CD4-positive, alpha-beta T cell treated with Interleukin-6 for 4 hours (primary cell): ENCODE measurements at regions not wholly inside any gene's neighbourhood (a gene's known extent, or its start where the extent isn't known, plus 50 kb on each side); places are given as distances from the start of the nearest gene placed in this dataset.
"Not testable (repeated sequence)": the region's sequence is repeated elsewhere in the genome, so short reads cannot be mapped to it uniquely, and the experiment has no call there.

Experiments used
- DNase-seq: peaks from one replicate; pipeline ENCODE4 v3.0.0-alpha.2; 2020; ENCODE audit warnings: mixed read lengths

DNA sequence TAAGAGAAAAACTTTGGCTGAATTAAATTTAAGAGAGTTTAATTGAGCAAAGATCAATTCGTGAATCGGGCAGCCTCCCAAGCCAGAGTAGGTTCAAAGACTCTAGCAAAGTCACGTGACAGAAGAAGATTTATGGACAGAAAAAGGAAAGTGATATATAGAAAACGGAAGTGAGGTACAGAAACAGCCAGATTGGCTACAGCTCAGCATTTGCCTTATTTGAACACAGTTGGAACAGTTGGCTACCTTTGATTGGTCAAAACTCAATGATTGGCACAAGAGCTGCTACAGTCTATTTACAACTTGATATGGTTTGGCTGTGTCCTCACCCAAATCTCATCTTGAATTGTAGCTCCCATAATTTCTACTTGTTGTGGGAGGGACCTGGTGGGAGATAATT is 102.6 kb downstream of the PLG start:
- DNase-seq: no peak

DNA sequence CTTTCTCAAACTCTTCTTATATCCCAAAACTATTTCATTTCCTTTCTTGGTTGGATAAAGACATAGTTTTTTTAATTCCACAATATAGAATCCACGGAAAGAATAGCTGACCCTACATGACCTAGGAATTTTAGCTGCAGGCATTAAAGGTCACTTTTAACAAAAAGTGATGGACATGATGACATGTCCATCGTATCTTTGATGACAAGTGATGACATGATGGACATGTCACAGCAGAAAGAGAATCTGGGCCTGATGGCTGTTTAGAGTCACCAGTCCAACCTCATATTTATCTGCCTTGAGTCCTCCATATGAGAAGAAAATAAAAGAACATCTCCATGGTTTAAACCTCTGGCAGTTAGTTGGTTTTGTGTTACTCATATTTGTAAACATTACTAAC is 106.2 kb downstream of the PLG start:
- DNase-seq: no peak

DNA sequence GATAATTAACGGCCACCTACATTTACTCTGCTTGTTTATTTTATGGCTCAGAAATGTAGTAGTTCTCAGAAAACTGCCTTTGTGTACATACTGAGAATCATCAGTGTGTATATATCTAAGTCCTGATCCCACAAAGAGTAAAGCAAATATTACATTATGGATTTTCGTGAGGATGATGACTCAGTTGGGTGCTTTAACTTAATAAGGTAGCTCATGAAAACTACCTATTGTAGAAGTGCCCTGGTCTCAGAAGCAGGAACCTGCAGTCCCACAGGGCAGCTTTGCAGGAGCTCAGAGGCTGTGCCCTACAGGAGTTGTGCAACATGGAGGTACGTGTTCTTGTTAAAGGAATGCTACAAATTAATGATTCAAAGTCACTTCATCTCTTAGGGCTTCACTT is 108.2 kb downstream of the PLG start:
- DNase-seq: no peak

DNA sequence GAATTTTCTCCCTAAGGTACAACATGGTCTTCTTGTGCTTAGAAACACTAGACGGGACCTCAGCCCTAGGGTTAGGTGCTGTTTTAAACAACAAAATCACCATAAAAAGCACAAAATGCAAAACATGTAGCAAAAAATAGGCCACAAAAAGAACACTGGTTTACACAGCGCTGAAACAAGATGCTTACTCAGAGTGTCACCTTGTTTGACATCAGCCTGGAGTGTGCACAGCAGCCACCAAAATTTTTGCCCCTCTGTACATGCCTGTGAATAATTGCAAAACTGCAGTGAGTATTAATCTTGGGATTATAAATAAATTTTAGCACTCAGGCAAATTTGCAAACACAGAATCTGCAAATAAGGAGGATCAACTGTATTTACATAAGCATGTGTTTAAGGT is 110.1 kb downstream of the PLG start:
- no peak for DNase-seq

DNA sequence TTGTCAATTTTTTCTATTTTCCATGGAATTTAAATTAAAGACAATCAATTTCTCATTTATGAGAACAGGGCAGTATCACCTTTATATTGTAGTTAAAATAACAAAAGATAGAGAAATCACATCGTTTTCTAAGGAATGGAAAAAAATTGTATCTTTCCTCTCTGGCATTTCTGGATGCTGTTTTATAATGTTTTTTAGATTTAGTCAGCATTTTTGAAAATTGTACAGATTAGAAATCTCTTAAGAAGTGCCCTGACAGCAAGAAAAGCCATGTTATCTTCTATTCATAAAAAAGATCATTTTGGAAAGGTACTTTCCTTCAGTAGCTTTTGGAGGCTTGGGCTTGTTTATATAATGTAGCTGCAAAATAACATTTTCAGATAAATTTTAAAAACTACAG is 116.9 kb downstream of the PLG start:
- no peak for DNase-seq

DNA sequence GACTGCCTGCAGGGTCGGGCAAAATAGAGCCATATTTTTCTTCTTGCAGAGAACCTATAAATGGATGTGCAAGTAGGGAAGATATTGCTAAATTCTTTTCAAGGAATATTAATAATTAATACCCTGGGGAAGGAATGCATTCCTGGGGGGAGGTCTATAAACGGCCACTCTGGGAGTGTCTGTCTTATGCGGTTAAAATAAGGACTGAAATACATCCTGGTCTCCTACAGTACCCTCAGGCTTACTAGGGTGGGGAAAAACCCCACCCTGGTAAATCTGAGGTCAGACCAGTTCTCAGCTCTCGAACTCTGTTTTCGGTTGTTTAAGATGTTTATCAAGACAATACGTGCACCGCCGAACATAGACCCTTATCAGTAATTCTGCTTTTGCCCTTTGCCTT is 118.6 kb downstream of the PLG start:
- not testable (repeated sequence) for DNase-seq

DNA sequence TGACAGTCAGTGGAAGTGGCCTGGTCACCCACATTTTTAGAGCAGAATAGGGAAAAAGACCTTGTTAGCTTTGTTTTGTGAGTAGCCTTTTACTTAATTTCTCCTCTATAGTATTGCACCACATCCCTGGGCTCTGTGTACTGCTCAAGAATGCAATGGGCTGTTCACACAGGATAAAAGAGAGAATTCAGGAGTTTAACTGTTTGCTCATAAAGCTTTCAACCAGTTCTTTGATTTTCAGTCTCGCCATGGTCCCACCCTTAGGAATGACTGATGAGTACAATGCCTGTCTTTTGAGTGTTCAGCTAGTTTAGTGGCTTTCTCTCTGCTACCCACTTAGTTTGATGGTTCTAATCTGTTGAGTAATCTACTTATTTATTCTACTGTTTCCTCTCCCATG is 129.7 kb downstream of the PLG start:
- no peak for DNase-seq

DNA sequence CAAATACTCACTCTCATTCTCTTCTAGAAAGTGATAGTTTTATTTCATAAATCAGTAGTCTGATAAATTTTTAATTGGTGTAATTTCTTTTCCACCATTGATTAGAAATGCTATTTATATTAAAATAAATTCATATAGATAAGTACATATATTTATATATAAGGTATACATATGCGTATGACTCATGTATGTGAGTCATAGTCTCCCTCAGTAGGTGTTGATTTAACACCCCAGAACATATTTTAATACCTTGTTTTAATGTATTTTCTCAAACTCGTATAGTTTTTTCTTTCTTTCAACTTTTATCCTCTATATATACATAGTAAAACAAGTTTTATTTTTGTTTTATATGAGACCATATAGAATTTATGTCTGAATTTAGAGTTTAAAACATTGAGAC is 130.4 kb downstream of the PLG start:
- DNase-seq: no peak

DNA sequence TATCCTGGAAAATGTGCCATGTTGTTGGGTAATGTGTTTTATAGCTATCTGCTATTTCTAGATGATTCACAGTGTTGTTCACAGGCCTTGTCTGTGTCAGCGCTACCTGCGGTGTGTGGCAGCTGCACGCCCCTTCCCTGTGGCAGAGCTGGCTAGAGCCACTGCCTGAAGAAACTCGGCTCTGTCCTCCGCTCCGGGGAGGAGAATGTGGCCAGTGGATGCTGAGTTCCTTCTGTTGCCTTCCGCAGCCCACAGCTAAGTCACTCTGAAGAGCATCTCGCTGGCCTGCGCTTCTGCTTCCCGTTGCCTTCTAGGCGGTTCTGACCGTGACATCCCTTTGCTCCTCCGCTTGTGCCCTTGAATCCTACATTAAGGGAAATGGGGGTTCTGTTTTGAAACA is 135.1 kb downstream of the PLG start:
- no peak for DNase-seq

DNA sequence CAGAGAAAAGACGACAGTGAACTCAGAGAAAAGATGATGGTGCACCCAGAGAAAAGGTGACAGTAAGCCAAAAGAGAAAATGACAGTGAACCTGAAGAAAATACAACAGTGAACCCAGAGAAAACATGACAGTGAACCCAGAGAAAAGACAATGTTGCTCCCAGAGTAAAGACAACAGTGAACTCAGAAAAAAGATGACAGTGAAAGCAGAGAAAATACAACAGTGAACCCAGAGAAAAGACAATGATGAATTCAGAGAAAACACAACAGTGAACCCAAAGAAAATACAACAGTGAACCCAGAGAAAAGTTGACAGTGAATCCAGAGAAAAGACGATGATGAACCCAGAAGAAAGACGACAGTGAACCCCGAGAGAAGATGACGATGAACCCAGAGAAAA is 140.5 kb upstream of the MAP3K4 start:
- DNase-seq: no peak

DNA sequence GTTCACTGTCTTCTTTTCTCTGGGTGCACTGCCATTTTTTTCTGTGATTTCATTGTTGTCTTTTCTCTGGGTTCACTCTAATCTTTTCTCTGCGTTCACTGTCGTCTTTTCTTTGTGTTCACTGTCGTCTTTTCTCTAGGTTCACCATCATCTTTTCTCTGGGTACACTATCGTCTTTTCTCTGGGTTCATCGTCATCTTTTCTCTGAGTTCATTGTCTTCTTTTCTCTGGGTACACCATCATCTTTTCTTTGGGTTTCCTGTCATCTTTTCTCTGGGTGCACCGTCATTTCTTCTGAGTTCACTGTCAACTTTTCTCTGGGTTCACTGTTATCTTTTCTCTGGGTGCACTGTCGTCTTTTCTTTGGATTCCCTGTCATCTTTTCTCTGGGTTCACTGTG is 137.6 kb upstream of the MAP3K4 start:
- no peak for DNase-seq

DNA sequence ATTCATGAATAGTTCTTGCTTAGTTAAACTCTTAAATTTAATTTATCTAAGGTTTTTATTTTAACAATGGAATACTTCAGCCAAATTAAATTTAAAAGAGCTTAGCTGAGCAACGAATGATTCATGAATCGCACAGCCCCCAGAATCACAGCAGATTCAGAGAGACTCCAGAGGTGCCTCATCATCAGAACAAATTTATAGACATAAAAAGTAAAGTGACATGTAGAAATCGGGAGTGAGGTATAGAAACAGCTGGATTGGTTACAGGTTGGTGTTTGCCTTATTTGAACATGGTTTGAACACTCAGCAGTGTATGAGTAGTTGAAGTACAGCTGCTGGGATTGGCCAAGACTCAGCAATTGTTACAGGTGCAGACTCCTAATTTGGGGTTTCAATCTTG is 132.7 kb upstream of the MAP3K4 start:
- no peak for DNase-seq

DNA sequence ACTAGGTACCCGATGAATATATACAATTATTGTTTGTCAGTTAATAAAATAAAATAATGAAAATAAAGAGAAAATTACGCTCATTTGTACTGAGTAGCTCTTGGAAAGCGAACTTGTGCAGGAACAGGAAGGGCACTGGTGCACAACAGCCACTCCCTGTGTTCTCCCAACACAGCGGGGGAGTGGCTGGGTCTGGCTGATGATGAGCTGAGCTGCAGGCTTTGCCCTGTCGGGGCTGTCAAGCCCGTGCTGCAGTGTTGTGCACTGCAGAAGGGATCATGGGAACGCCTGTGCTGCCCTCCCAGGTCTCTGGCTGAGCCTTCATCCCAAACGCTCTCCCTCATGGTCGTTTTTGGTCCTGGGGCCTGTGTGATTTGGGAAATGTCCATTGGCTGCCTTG is 131.7 kb upstream of the MAP3K4 start:
- DNase-seq: no peak

DNA sequence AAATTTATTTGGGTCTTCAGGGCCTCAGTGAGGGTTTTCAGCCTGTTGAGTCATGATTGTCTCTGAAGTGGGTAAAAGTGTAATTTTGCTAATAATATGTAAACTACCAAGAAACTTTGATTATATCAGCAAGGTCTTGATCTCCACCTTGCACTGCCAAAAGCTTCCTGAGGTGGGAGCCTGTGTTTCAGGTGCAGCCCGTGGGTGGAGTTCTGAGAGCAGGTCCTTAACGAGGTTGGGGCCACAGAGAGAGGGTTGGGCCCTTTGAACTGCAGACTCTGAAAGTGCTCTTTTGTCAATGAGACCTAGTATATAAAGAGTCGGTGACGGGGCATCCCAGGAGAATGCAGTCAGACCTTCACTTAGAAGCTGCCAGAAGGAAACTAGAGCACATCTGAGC is 129.7 kb upstream of the MAP3K4 start:
- no peak for DNase-seq

DNA sequence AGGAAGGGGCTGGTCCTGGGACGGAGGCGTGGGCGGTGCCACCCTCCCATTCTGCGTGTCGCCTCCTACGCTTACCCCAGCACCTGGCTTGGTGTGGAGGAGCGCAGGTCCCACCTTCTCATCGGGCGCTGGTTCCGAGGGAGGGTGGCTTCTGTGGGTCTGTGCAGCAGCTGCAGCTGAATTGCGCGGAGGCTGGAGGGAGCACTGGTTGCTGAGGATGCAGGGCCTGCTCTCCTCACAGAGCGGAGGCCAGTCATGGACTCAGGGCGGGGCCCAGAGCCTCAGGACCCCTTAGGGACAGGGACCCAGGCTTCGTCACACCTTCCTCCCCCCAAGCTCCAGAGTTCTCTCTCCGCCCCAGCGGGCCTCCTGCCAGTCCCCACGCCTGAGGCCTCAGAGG is 127.8 kb upstream of the MAP3K4 start:
- no peak for DNase-seq

DNA sequence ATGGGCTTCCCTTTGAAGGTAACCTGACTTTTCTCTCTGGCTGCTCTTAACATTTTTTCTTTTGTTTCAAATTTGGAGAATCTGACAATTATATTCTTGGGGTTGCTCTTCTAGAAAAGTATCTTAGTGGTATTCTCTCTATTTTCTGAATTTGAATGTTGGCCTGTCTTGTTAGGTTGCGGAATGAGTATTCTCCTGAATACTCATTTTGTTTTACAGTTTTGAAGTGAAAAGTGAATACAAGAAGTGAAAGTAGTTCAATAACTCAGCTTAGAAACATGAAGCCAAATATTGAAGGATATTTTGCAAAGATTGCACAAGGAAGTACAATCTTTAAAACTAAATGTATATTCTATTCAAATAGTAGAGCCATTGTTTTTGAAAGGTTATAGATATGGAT is 120.2 kb upstream of the MAP3K4 start:
- DNase-seq: no peak

DNA sequence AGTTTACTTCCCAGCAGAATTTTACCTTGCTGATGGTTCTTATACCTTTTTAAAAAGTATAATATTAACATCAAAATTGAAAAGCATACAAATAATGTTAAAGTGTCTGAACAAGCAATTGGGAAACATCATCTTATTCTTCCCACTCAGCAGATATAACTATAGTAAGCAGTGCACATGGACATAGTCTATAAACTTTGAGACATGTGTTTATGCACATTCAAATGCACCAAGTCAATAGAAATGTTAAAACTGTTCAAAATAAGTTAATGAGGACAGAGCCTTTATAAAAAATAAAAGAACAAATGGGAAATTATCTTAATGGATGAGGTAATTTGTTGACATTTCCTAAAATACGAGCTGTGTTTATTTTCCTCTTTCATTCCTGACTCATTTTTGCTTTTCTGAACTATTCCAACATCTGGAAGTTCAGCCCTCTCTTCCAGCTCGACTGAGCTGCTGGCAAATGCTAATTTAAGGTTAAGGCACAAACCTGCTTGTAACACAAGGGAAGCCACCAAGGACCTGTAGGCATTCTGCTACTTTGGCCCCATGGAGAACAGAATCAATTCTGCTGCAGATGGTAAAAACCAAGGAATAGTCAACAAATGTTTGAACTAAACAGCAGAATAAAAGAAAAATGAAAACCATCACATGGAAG is 110.3 kb upstream of the MAP3K4 start:
- DNase-seq: no peak

DNA sequence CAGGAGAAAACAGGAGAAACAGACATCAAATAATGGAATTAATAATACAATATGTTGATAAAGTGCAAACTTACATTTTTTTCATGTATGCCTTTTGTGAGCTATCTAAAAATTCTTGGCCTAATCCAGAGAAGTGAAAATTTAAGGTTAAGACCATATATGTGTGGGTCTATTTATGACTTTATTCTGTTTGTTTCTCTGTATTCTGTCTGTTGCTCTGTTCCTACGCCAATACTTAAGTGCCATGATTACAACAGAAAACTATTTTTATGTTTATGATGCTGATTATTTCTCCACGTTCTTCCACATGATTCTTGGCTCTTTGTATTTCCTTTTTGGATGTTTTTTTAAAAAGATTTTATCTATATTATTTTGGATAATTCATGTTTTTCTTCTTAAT is 109.6 kb upstream of the MAP3K4 start:
- DNase-seq: no peak

DNA sequence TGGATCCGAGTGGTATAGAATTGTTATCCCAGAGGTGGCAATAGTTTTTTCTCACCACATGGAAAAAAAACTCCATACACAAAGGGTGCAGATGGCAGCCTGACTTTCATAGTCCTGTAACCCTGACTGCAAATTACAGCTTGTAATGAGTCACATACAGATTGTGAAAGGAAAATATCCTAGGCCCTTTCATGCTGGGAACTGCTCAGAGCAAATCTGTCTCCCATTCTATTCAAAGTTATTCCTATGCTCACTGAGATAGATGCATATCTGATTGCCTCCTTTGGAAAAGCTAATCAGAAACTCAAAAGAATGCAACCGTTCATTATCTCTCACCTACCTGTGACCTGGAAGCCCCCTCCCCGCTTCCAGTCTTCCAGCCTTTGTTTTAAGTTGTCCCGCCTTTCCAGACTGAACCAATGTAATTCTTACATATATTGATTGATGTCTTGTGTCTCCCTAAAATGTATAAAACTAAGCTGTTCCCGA is 108.7 kb upstream of the MAP3K4 start:
- no peak for DNase-seq

DNA sequence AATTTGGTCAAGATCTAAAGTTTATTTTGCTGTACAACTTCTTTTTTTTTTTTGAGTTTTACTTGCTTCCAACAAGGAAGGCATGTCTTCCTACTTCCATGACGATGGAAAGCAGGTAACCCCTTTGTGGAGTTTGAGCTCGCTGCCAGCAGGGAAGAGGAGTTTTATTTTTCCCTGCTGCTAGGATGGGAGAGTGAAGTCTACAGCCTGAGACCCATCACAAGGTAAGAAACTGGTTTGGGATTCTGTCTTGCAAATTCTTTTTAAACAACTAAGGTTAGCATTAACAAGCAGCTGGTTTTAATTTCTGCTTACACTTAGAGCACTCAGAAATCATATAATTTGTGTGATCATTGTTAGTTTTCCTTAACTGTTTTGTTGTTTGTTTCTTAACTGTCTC is 108.0 kb upstream of the MAP3K4 start:
- no peak for DNase-seq

DNA sequence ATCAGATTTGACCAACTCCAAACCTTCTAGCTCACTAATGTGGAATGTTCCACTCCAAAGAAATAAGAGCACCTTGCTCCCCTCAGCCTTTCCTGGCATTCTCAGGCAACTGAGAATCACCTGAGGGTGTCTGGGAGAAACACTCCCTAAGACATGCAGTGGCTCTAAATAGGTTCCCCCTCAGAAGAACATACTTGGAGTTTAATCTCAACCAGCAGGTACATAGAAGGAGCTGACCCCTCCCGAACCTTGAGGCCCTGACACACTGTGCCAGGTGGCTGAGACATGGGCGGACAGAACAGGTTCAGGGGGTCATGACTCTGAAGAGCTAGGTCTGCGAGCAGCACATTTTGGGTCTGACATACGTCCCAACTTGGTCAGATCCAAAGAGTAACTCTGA is 107.6 kb upstream of the MAP3K4 start:
- DNase-seq: no peak

DNA sequence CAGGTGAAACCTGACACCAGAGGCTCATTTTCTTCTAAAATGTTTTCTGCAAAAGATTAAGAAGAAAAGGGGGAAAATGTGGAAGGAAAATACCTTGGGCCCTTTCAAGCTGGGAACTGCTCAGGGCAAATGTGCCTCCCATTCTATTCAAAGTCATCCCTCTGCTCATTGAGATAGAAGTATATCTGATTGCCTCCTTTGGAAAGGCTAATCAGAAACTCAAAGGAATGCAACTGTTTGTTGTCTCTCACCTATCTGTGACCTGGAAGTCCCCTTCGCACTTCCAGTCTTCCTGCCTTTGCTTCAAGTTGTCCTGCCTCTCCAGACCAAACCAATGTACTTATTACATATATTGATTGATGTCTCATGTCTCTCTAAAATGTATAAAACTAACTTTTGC is 102.4 kb upstream of the MAP3K4 start:
- not testable (repeated sequence) for DNase-seq

DNA sequence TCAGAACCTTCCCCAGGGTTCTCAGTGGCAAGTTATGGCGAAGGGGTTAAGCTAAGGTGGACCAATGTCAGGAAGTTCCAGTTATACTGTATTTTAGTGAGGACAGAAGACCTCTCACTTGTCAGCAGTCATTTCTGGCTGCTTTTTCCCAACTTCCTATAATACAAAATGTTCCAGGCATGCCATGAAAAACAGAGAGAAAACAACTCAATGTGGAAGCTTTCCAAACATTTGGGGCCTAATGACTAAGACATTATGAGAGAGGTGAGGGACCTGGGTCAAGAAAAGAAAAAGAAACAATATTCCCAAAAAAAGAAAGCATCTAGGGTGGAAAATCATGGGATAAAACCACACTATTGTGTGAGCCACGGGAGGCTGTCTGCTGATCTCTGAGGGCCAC is 99.9 kb upstream of the MAP3K4 start:
- DNase-seq: no peak

DNA sequence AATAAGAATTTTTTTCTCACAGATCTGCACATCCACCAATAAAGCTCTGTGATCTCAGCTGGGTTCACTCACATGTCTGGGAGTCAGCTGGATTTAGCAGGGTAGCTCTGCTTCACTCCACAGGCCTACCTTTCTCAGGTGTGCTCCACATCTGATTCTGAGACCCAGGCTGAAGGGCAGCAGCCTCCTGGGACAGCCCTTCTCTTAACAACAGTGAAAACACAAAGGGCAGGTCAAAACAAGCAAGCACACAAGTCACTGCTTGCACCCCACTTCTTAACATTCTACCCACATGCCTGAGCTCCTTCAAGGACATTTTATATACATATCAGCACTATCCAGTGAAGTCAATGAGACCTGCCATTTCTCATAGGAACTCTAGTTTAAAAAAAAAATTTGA is 96.0 kb upstream of the MAP3K4 start:
- no peak for DNase-seq

DNA sequence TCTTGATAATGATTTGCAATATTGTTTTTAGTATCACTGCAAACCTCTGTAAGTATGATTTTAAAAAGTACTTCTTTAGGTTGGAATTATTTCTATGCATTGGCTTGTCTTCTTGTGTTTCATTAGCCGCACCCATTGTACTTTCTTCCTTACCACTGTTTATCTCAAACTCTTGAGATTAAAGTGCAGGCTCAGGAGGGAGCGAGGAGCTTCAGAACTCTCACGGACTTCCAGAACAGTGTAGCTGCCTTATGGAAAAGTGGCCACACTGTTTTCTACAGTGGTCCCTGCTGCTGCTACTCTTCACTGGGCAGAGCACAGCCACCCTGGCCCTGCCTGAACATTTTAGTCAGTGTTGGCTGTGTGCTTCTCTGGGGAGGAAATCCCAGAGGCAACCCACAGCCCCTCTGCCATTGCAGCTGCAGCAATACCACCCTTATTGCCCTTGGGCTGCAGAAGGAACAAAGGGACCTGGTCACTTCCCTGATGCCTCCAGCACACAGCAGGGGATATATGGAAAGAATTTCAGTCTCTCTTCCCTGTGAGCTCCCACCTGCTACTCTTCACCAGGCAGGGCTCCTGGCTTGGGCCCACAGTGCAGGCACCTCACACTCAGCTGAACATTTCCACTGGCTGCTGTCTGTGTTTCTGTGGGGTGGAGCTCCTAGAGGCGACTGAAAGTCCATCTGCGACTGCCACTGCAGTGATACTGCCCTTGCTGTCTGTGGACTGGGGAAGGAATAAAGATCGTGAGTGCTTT is 91.7 kb upstream of the MAP3K4 start:
- DNase-seq: no peak
